Thyroid gland (tissue), 4 donors: ENCODE measurements at regions not wholly inside any gene's neighbourhood (a gene's known extent, or its start where the extent isn't known, plus 50 kb on each side); places are given as distances from the start of the nearest gene placed in this dataset.

Experiments
- POLR2A ChIP-seq, 2 donors: fragments of 450-650 bp; IDR thresholded peaks; one replicate each; pipeline ENCODE4 v1.6.1; 2017; ENCODE audit warnings: antibody characterized with exemption in 2 of 2, mild to moderate bottlenecking in 2 of 2, moderate library complexity in 1 of 2
- TF ChIP-seq, protein P1 (sequence below), 6 experiments: fragments of 200-600 bp in 3 of 6; fragments of 450-650 bp in 3 of 6; sonication (generic) in 3 of 6; IDR thresholded peaks; one replicate each; pipeline ENCODE4 v1.5.1; 2016 to 2019; ENCODE audit warnings: antibody characterized with exemption in 6 of 6, mild to moderate bottlenecking in 2 of 6, inconsistent platforms in 1 of 6, moderate library complexity in 1 of 6

DNA sequence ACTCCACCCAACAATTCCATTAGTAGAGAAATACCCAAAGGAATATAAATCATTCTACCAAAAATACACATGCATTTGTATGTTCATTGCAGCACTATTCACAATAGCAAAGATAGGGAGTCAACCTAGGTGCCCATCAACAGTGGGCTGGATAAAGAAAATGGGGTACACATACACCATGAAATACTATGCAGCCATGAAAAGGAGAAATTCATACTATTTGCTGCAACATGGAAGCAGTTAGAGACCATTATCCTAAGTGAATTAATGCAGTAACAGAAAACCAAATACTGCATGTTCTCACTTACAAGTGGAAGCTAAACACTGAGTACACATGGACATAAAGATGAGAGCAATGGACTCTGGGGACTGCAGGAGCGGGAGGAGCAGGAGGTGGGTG lies 72.4 kb upstream of the MBOAT1 start:
- TF ChIP-seq, protein P1, sequence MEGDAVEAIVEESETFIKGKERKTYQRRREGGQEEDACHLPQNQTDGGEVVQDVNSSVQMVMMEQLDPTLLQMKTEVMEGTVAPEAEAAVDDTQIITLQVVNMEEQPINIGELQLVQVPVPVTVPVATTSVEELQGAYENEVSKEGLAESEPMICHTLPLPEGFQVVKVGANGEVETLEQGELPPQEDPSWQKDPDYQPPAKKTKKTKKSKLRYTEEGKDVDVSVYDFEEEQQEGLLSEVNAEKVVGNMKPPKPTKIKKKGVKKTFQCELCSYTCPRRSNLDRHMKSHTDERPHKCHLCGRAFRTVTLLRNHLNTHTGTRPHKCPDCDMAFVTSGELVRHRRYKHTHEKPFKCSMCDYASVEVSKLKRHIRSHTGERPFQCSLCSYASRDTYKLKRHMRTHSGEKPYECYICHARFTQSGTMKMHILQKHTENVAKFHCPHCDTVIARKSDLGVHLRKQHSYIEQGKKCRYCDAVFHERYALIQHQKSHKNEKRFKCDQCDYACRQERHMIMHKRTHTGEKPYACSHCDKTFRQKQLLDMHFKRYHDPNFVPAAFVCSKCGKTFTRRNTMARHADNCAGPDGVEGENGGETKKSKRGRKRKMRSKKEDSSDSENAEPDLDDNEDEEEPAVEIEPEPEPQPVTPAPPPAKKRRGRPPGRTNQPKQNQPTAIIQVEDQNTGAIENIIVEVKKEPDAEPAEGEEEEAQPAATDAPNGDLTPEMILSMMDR (IDR thresholded peaks at IDR 0.05) = no peak
- TF ChIP-seq POLR2A (IDR thresholded peaks at IDR 0.05) = no peak
